Sigmoid colon (tissue), 6 donors: ENCODE measurements at regions not wholly inside any gene's neighbourhood (a gene's known extent, or its start where the extent isn't known, plus 50 kb on each side); places are given as distances from the start of the nearest gene placed in this dataset.

Experiments used
- DNase-seq: peaks from one replicate; pipeline ENCODE4 v3.0.0-alpha.2; 2019
- H3K27ac ChIP-seq, 4 donors: fragments of 200-600 bp; sonication (generic); one replicate each; pipeline ENCODE4 v1.5.1; 2016 to 2019; ENCODE audit warnings: mild to moderate bottlenecking in 1 of 4
- H3K27me3 ChIP-seq, 3 donors: fragments of 200-600 bp; sonication (generic); one replicate each; pipeline ENCODE4 v1.5.1; 2019; ENCODE audit warnings: mild to moderate bottlenecking in 1 of 3
- H3K36me3 ChIP-seq, 4 donors: fragments of 200-600 bp; sonication (generic); one replicate each; pipeline ENCODE4 v1.5.1; 2016 to 2019
- H3K4me1 ChIP-seq, 4 donors: fragments of 200-600 bp; sonication (generic); one replicate each; pipeline ENCODE4 v1.5.1; 2017 to 2019
- H3K4me3 ChIP-seq, 4 donors: fragments of 200-600 bp; sonication (generic); one replicate each; pipeline ENCODE4 v1.5.1; 2017 to 2019; ENCODE audit warnings: mild to moderate bottlenecking in 2 of 4, moderate library complexity in 1 of 4
- H3K9me3 ChIP-seq, 4 donors: fragments of 200-600 bp in 3 of 4; sonication (generic) in 3 of 4; one replicate each; pipeline versions ENCODE4 v1.5.1 to v1.6.1; 2013 to 2019
- CTCF ChIP-seq, 4 experiments: fragments of 450-650 bp in 3 of 4; fragments of 200-600 bp in 1 of 4; IDR thresholded peaks; one replicate each; pipeline ENCODE4 v1.5.1; 2016 to 2019; ENCODE audit warnings: antibody characterized with exemption in 4 of 4, mild to moderate bottlenecking in 3 of 4, moderate library complexity in 2 of 4
- EP300 ChIP-seq, 4 donors: sonication (generic); formaldehyde crosslinking; IDR thresholded peaks; one replicate each; pipeline ENCODE4 v1.6.1; 2017; ENCODE audit warnings: antibody characterized with exemption in 4 of 4
- POLR2A ChIP-seq, 2 donors: fragments of 450-650 bp; IDR thresholded peaks; one replicate each; pipeline ENCODE4 v1.6.1; 2016; ENCODE audit warnings: antibody characterized with exemption in 2 of 2, mild to moderate bottlenecking in 2 of 2, moderate library complexity in 2 of 2
- POLR2AphosphoS5 ChIP-seq, 4 donors: sonication (generic); formaldehyde crosslinking; IDR thresholded peaks; one replicate each; pipeline ENCODE4 v1.6.1; 2017; ENCODE audit warnings: antibody characterized with exemption in 4 of 4
- WGBS, 2 donors: extraction: QIAGEN DNeasy Blood & Tissue Kit; methylation state at CpG; one replicate each; pipeline ENCODE4 v1.1.7; 2013; 5-methylcytosine and 5-hydroxymethylcytosine counted together
- intact Hi-C: fragments of 100-400 bp; cut with DNase I; formaldehyde crosslinking; loops from one replicate; pipeline ENCODE4 v1.15.1; 2023
- donor health status: healthy with polysubstance abuse.
- donor health status: healthy.

- 73 to 74% methylated on average over 5 of the region's 5 CpGs for WGBS, 2 donors
- H3K36me3 ChIP-seq, result no peaks in the 10 kb centered on the region
- H3K27ac ChIP-seq, result no peak overlapping the region
- H3K9me3 ChIP-seq, result no peaks in the 10 kb centered on the region
- no peaks in the 10 kb centered on the region for H3K27me3 ChIP-seq
- no peak overlapping the region for H3K4me3 ChIP-seq
- no peak for DNase-seq
- no peak for TF ChIP-seq POLR2A (IDR thresholded peaks at IDR 0.05)
- no peak for TF ChIP-seq CTCF (IDR thresholded peaks at IDR 0.05)
- no peak for TF ChIP-seq POLR2AphosphoS5 (IDR thresholded peaks at IDR 0.05)
- no peak for TF ChIP-seq EP300 (IDR thresholded peaks at IDR 0.05)
- intact Hi-C loops, result no loop called here
- peaks cover 0 to 16% (median 3%) of the 10 kb centered on the region in 4 donors for H3K4me1 ChIP-seq
Observed at GRCh38 chr11:129258205-129258604, 66.1 kb upstream of the ARHGAP32 start.

- Histone ChIP-seq H3K4me3 (no peak overlapping the region), H3K27me3 (no peaks in the 10 kb centered on the region), H3K27ac (no peak overlapping the region), H3K4me1 (peaks cover 0 to 14% (median 2%) of the 10 kb centered on the region in 4 donors), H3K36me3 (no peaks in the 10 kb centered on the region), H3K9me3 (no peaks in the 10 kb centered on the region)
- intact Hi-C loops, result no loop called here
- DNase-seq, result no peak
- TF ChIP-seq CTCF (IDR thresholded peaks at IDR 0.05) (no peak), POLR2A (IDR thresholded peaks at IDR 0.05) (no peak), POLR2AphosphoS5 (IDR thresholded peaks at IDR 0.05) (no peak), EP300 (IDR thresholded peaks at IDR 0.05) (no peak)
Observed at GRCh38 chr11:129257512-129257911, 65.4 kb upstream of the ARHGAP32 start.

- TF ChIP-seq CTCF (IDR thresholded peaks at IDR 0.05) (no peak), POLR2AphosphoS5 (IDR thresholded peaks at IDR 0.05) (no peak)
- no peak for DNase-seq
- Histone ChIP-seq H3K4me1 (peaks cover 0 to 8% (median 2%) of the 10 kb centered on the region in 4 donors), H3K27ac (no peak overlapping the region), H3K27me3 (no peaks in the 10 kb centered on the region), H3K9me3 (no peaks in the 10 kb centered on the region), H3K4me3 (no peak overlapping the region), H3K36me3 (no peaks in the 10 kb centered on the region)
- 76 to 81% methylated on average over 5 of the region's 5 CpGs for WGBS, 2 donors
- intact Hi-C loops, result no loop called here
Observed at GRCh38 chr11:129252621-129253020, 60.5 kb upstream of the ARHGAP32 start.

- no peak overlapping the region for H3K4me3 ChIP-seq
- H3K27me3 ChIP-seq, result no peaks in the 10 kb centered on the region
- DNase-seq, result no peak
- TF ChIP-seq EP300 (IDR thresholded peaks at IDR 0.05) (no peak), CTCF (IDR thresholded peaks at IDR 0.05) (no peak), POLR2A (IDR thresholded peaks at IDR 0.05) (no peak), POLR2AphosphoS5 (IDR thresholded peaks at IDR 0.05) (no peak)
- no peak overlapping the region for H3K27ac ChIP-seq
- intact Hi-C loops, result no loop called here
- H3K4me1 ChIP-seq, result peaks cover 0 to 8% (median 2%) of the 10 kb centered on the region in 4 donors
- H3K36me3 ChIP-seq, result no peaks in the 10 kb centered on the region
- WGBS, 2 donors, result 87 to 90% methylated on average over 3 of the region's 3 CpGs
- H3K9me3 ChIP-seq, result no peaks in the 10 kb centered on the region
Observed at GRCh38 chr11:129251067-129251466, 58.9 kb upstream of the ARHGAP32 start.

GRCh38 chr11:129249923-129250322, 57.8 kb upstream of the ARHGAP32 start:
- WGBS, 2 donors, result 86 to 95% methylated on average over 2 of the region's 2 CpGs
- no peaks in the 10 kb centered on the region for H3K9me3 ChIP-seq
- DNase-seq, result no peak
- H3K4me3 ChIP-seq, result no peak overlapping the region
- peaks cover 0 to 4% (median under 1%) of the 10 kb centered on the region in 4 donors for H3K4me1 ChIP-seq
- no peak overlapping the region for H3K27ac ChIP-seq
- TF ChIP-seq POLR2A (IDR thresholded peaks at IDR 0.05) (no peak), POLR2AphosphoS5 (IDR thresholded peaks at IDR 0.05) (no peak), EP300 (IDR thresholded peaks at IDR 0.05) (no peak), CTCF (IDR thresholded peaks at IDR 0.05) (no peak)
- no peaks in the 10 kb centered on the region for H3K27me3 ChIP-seq
- H3K36me3 ChIP-seq, result no peaks in the 10 kb centered on the region
- intact Hi-C loops, result no loop called here
